ENCODE measurements at regions not wholly inside any gene's neighbourhood (a gene's known extent, or its start where the extent isn't known, plus 50 kb on each side); places are given as distances from the start of the nearest gene placed in this dataset.
"Not testable (repeated sequence)": the region's sequence is repeated elsewhere in the genome, so short reads cannot be mapped to it uniquely, and the experiment has no call there.

DNA sequence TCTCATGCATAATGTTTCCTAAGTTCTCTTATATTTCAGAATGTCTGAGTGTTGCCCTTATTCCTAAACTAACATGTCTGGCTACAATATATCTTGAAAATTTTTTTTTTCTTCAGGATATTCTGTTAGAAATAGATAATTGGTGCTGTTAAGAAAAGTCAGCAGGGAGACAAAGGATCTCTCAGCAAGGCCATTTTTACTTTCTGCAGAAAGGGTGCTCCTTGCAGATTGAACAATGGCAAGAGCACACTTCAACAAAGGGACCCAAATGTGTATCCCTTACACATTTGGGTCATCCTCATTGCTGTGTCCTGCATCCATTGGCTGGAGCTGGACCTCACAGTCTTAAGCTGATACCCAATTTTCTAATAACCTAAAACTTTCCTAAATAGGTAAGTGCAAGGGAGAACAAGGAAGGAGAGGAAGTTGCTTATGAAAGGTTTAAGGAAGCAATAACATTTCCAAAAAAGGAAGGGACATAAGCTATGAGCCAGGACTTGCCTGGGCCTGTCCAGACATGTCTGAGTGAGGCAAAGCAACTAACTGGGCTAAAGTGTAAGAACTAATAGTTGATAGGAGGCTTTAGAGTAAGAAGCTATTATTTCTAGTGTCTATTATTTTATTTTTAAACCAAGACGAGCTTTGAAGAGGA lies 429.6 kb downstream of the BCKDHB start:
- DNase-seq, result no peak

DNA sequence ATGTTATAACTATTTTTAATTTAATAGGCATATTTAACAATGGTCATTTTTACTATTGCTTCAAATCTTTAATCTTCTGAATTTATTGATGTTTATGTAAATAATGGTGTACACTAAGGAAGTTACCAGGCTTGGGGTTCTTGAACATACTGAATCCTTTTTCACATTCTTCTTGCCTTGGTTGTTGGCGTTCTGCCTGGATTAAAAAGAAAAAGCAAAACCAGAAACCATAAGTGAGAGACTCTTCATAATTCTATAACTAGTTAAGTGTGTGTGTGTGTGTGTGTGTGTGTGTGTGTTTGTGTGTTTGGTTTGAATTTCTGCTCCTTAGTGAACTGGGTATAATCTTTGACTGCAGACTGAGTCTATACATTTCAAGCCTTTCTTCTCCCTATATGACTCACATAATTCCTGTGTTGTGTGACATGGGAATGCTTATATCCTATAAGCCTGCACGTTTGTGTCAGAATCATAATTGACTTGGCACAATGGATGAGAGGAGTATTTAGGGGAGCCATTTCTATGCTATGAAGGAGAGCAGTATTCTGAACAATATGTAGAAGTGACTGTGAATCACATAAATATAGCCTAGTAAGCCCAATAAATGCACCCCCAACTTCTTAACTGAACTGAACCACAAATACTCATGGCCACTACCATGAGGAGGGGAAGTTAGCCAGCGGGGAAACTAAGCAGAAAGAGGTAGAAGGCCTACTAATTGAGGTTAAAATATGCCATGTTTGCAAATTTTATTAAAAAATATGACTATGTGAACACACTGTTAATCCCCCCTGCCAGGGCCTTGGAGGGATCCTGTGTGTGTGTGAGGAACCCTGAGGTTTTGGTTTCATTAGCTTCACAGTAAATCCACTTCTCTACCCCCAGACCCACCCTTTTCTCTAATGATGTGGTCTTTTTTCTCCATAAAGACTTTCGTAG lies 425.5 kb downstream of the BCKDHB start:
- no peak for DNase-seq

DNA sequence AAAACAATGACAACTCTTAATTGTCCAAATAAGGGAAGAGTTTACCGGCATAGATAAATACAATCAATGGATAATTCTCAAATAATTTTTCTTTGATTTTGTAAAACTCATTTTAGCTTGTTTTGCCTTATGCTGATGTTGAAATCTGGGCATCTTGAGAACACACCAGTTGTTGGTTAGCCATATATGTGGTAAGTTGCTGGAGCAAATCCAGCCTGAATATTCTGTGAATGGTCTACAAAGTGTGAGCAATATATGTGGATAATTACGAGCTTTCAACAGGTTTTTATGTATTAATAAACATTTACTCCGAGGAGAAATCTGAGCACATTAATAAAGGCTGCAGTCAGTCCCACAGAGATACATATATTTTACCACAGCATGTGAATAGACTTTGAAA lies 423.6 kb downstream of the BCKDHB start:
- DNase-seq, result no peak

DNA sequence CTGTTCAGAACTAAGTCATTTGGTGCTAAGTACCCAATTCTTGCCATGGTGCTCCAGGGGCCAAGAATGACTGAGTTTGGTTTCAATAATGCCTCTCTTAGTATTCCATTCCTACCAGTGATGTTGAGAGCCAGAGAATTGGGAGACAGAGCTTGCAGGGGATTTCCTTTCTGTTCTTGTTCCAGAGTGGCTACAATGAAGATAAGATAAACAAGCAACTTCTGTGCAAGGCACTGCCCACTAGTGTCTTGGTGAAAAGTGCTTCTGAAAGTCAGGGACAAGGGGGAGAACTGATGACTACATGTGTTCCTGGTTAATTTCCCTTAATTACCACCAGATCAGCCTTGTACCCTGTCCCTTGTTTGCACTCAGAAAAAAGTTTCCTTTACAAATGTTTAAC lies 421.6 kb downstream of the BCKDHB start:
- DNase-seq, result no peak

- no peak for DNase-seq
Observed at GRCh38 chr6:80527552-80528052, 421.1 kb downstream of the BCKDHB start.

GRCh38 chr6:80523531-80523997 lies 417.1 kb downstream of the BCKDHB start:
- peak; percentile 15 for DNase-seq

DNA sequence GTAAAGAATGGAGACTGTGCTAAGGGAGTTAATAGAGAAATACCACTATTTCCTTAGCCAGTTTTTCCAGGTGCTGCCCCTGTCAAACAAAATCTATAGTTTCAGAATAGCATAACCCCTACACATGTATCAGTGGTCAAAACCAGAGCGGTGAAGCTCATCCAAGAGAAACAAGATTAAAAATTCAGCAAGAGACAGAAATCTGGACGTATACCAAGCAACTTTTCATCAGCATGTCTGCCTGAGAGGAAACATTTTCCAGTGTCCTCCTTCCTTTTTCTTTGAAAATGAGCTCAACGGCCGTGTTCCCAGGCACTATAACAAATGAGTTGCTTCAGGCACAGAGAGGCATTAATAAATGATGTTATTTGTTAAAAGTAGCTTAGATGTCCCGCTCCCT lies 416.5 kb downstream of the BCKDHB start:
- DNase-seq, result no peak

GRCh38 chr6:80522576-80522975 lies 416.1 kb downstream of the BCKDHB start:
- DNase-seq, result no peak

DNA sequence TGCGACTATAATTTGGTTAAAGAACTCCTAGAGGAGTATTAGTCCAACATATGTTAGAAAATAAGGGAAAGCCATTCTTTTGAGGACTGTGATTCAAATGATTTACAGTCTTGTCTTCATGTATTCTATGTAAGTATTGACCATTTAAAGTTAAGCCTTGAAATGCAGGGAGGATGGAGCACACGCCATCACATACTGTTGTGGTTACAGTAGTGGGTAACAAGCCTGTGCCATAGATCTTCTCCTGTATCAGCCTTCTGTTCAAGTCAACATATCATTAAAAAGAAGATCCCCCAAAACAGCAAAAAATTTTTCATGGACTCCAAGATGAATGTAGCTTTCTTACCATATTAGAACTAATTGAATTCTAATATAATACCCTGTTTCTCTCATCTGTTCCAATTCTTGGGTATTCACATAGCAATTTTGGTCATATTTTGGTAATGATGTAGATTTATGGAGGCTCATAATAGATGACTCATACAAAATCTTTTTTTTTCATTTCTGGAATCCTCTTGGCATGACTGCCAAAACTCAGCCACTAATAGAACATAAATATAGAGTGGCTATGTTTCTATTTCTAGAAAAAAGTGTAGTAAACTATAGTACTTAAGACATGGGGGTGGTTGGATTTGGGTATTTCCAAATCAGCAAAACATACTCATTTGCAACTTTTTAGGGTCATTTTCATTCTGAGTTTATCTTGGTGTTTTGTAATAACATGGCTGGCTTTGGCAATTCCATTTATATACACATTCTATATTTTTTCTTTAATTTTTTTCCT lies 413.5 kb downstream of the BCKDHB start:
- no peak for DNase-seq

GRCh38 chr6:80517525-80517924 lies 411.1 kb downstream of the BCKDHB start:
- DNase-seq, result no peak

DNA sequence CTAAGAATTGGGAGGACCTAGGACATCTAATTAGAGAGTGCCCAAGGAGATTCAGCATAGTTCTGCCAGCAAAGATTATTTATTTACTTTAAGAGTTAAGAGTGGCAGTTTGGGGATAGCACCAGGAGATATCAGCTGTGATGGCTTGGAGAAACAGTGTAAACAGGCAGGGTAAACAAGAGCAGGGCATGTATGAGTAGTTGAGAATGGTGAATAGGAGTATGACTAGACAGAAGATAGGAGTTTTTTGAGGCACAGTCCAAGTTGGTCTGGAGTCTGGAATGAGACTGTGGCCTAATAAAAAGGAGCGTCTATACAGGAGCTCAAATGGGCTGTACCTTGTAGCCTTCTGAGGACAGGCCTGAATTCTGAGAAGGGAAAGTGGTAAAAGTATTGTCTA lies 404.1 kb downstream of the BCKDHB start:
- DNase-seq, result not testable (repeated sequence)

GRCh38 chr6:80508885-80509630 lies 402.6 kb downstream of the BCKDHB start:
- no peak for DNase-seq

DNA sequence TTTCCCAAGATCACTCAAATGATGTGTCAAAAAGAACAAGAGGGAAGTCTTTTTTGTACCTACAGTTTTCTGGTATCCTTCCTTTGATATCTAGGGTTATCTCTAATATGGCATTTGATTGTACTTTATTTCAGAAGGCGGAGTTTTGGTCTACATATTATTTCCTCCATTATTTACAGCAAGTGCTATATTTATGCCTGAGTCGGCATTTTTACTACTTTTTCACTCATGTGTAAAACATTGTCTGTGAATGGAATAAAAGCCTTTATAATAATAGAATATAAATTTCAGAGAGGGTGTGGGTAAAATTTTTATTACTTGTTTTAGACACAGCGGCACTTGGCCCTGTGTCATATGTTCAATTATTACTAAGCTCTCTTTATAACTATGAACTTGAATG lies 398.4 kb downstream of the BCKDHB start:
- no peak for DNase-seq

GRCh38 chr6:80503660-80504059 lies 397.2 kb downstream of the BCKDHB start:
- DNase-seq, result no peak

DNA sequence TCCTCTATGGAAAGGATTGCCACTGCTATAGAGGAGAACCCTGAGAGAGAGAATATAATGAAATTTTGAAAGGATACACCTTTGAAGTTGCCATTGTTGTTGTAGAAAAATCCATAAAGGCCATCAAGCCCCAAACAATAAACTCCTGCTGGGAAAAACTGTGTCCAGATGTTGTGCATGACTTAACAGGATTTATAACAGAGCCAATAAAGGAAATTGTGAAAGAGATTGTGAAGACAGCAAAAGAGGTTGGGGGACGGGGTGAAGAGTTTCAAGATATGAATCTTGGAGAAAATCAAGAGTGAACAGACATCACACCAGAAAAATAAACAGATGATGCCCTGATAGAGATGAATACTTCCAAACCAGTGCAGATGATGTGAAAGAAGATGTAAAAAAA lies 396.4 kb downstream of the BCKDHB start:
- DNase-seq, result no peak

DNA sequence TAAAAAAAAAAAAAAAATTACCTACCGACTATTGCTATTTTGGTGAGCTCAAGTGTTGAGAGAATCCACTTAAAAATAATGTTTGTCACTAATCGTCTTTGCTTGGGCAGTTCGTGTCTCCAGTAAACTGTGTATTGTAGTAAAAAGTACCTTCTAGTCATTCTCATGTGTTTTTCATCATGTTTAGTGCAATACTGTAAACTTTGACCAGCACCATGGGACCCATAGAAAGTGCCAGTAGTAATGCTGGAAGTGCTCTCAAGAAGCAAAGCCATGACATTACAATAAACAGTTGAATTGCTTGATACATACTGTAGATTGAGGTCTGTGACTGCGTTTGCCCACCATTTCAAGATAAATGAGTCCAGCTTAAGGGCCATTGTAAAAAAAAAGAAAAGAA lies 395.2 kb downstream of the BCKDHB start:
- DNase-seq, result no peak

DNA sequence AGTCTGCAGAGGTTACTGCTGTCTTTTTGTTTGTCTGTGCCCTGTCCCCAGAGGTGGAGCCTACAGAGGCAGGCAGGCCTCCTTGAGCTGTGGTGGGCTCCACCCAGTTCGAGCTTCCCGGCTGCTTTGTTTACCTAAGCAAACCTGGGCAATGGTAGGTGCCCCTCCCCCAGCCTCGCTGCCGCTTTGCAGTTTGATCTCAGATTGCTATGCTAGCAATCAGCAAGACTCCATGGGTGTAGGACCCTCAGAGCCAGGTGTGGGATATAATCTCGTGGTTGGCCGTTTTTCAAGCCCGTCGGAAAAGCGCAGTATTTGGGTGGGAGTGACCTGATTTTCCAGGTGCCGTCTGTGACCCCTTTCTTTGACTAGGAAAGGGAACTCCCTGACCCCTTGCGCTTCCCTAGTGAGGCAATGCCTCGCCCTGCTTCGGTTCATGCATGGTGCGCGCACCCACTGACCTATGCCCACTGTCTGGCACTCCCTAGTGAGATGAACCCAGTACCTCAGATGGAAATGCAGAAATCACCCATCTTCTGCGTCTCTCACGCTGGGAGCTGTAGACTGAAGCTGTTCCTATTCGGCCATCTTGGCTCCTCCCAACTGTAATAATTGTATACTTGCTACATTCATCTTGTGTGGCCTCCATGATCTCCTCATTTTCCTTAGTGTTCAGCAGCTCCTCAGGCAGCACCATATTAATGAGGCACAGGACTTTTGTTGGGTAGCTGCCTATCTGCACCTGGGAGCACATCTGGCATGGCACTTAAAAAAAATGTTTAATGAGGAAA lies 391.4 kb downstream of the BCKDHB start:
- not testable (repeated sequence) for DNase-seq

GRCh38 chr6:80489911-80490635 lies 383.6 kb downstream of the BCKDHB start:
- peak; percentile 5 for DNase-seq

DNA sequence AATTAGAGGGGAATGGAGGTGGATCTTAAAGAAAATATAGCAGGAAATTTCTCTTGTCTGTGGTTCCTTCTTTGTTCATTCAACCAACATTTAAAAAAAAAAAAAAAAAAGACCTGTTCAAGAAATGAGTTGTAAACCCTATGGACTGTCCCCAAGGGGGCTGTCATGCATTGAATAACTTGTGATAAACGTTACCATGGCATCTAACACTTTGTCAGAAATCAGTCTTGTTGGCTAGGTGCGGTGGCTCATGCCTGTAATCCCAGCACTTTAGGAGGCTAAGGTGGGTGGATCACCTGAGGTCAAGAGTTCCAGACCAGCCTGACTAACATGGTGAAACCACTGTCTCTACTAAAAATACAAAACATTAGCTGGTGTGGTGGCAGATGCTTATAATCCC lies 381.7 kb downstream of the BCKDHB start:
- no peak for DNase-seq

DNA sequence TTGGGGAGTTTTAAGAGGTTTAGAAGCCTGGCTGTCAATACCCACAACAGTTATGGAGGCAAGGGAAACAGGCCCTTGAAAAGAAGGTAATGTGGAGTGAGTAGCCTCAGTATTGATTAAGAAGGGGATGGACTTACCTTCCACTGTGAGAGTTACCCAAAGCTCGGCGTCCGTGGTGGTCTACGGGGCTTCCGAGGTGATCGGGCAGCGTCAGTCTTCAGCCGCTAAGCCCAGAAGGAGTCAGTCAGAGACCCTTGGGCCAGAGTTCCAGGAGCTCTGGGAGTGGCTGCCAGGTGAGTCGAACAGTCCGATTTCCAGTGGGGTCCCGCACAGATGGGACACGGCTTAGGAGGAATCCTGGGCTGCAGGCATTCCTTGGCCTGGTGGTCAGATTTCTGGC lies 379.0 kb downstream of the BCKDHB start:
- not testable (repeated sequence) for DNase-seq

DNA sequence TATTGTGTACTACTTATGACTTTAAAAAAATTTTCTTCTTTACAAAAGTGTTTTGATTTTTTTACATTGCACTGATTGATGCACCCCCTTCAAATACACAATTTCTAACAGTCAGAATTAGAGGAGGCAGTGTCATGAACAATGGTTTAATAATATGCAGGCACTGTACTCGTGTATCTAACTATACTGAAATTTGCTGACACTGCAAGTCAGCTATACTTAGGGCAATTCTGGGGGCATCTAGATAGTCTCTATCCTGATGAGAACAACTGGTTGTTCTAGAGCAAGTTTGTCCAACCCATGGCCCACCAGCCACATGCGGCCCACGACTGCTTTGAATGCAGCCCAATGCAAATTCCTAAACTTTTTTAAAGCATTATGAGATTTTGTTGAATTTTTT lies 375.6 kb downstream of the BCKDHB start:
- DNase-seq, result no peak

Measured in activated CD4-positive, alpha-beta T cell treated with anti-CD3 and anti-CD28 coated beads, Interleukin-2, Interleukin-6, amounts not matched to agents 100 ng/mL and 50 ng/mL, durations not matched to agents 16 hours and 8 hours (primary cell).